Parathyroid adenoma (tissue), 2 donors: ENCODE measurements at regions not wholly inside any gene's neighbourhood (a gene's known extent, or its start where the extent isn't known, plus 50 kb on each side); places are given as distances from the start of the nearest gene placed in this dataset.

Experiments used
- H2AFZ ChIP-seq: fragments of 300-600 bp; sonication (generic); one replicate; pipeline ENCODE4 v1.7.0; 2017; ENCODE audit warnings: antibody characterized with exemption, mild to moderate bottlenecking
- H3K27ac ChIP-seq: fragments of 300-600 bp; sonication (generic); one replicate; pipeline ENCODE4 v1.7.0; 2017
- H3K27me3 ChIP-seq: fragments of 300-600 bp; sonication (generic); one replicate; pipeline ENCODE4 v1.7.0; 2017; ENCODE audit warnings: low read length; ENCODE audit not compliant: control insufficient read depth, insufficient read depth
- H3K36me3 ChIP-seq: fragments of 300-600 bp; sonication (generic); one replicate; pipeline ENCODE4 v1.7.0; 2017; ENCODE audit warnings: low read length; ENCODE audit not compliant: control insufficient read depth, insufficient read depth
- H3K4me1 ChIP-seq: fragments of 300-600 bp; sonication (generic); one replicate; pipeline ENCODE4 v1.7.0; 2017; ENCODE audit warnings: control low read depth
- H3K4me2 ChIP-seq: fragments of 300-600 bp; sonication (generic); one replicate; pipeline ENCODE4 v1.7.0; 2017; ENCODE audit warnings: low read length
- H3K4me3 ChIP-seq: fragments of 300-600 bp; sonication (generic); one replicate; pipeline ENCODE4 v1.7.0; 2017; ENCODE audit warnings: low read depth, low read length
- H3K79me2 ChIP-seq: fragments of 300-600 bp; sonication (generic); one replicate; pipeline ENCODE4 v1.7.0; 2017; ENCODE audit warnings: control low read depth
- H3K9ac ChIP-seq: fragments of 300-600 bp; sonication (generic); one replicate; pipeline ENCODE4 v1.7.0; 2017; ENCODE audit warnings: mild to moderate bottlenecking
- H3K9me3 ChIP-seq: fragments of 300-600 bp; sonication (generic); one replicate; pipeline ENCODE4 v1.7.0; 2017; ENCODE audit warnings: low read length; ENCODE audit not compliant: control insufficient read depth
- CTCF ChIP-seq: fragments of 300-600 bp; sonication (generic); IDR thresholded peaks from one replicate; pipeline ENCODE4 v1.7.0; 2017; ENCODE audit warnings: antibody characterized with exemption, mild to moderate bottlenecking
- donor health status: primary hyperparathyroidism.

- Histone ChIP-seq H3K27me3 (no peaks in the 10 kb centered on the region), H3K4me1 (no peaks in the 10 kb centered on the region), H2AFZ (no peak overlapping the region), H3K79me2 (no peaks in the 10 kb centered on the region), H3K4me2 (no peak overlapping the region), H3K4me3 (no peak overlapping the region), H3K27ac (no peak overlapping the region), H3K9me3 (no peaks in the 10 kb centered on the region), H3K9ac (no peak overlapping the region), H3K36me3 (no peaks in the 10 kb centered on the region)
- no peak for TF ChIP-seq CTCF
These were observed 276.5 kb downstream of the DSC3 start for GRCh38 chr18:30766053-30766452.

GRCh38 chr18:30765247-30765646 is 277.3 kb downstream of the DSC3 start:
- no peak overlapping the region for H3K27ac ChIP-seq
- H2AFZ ChIP-seq: no peak overlapping the region
- no peaks in the 10 kb centered on the region for H3K4me1 ChIP-seq
- no peaks in the 10 kb centered on the region for H3K79me2 ChIP-seq
- H3K9ac ChIP-seq: no peak overlapping the region
- H3K27me3 ChIP-seq: no peaks in the 10 kb centered on the region
- H3K4me3 ChIP-seq: no peak overlapping the region
- H3K36me3 ChIP-seq: no peaks in the 10 kb centered on the region
- no peaks in the 10 kb centered on the region for H3K9me3 ChIP-seq
- no peak for TF ChIP-seq CTCF
- no peak overlapping the region for H3K4me2 ChIP-seq

GRCh38 chr18:30763902-30764350 is 278.6 kb downstream of the DSC3 start:
- no peaks in the 10 kb centered on the region for H3K79me2 ChIP-seq
- no peaks in the 10 kb centered on the region for H3K36me3 ChIP-seq
- H2AFZ ChIP-seq: no peak overlapping the region
- no peak for TF ChIP-seq CTCF
- no peaks in the 10 kb centered on the region for H3K9me3 ChIP-seq
- H3K4me2 ChIP-seq: no peak overlapping the region
- H3K27me3 ChIP-seq: no peaks in the 10 kb centered on the region
- H3K27ac ChIP-seq: no peak overlapping the region
- no peak overlapping the region for H3K9ac ChIP-seq
- no peak overlapping the region for H3K4me3 ChIP-seq
- no peaks in the 10 kb centered on the region for H3K4me1 ChIP-seq

GRCh38 chr18:30754846-30755245 is 287.7 kb downstream of the DSC3 start:
- H3K9me3 ChIP-seq: no peaks in the 10 kb centered on the region
- no peak overlapping the region for H3K9ac ChIP-seq
- H2AFZ ChIP-seq: no peak overlapping the region
- no peak overlapping the region for H3K27ac ChIP-seq
- H3K27me3 ChIP-seq: no peaks in the 10 kb centered on the region
- H3K79me2 ChIP-seq: no peaks in the 10 kb centered on the region
- no peaks in the 10 kb centered on the region for H3K4me1 ChIP-seq
- TF ChIP-seq CTCF: no peak
- no peak overlapping the region for H3K4me2 ChIP-seq
- H3K4me3 ChIP-seq: no peak overlapping the region
- H3K36me3 ChIP-seq: no peaks in the 10 kb centered on the region

- TF ChIP-seq CTCF: no peak
- no peak overlapping the region for H3K27ac ChIP-seq
- no peak overlapping the region for H2AFZ ChIP-seq
- H3K79me2 ChIP-seq: no peaks in the 10 kb centered on the region
- no peak overlapping the region for H3K4me2 ChIP-seq
- H3K4me1 ChIP-seq: no peaks in the 10 kb centered on the region
- H3K36me3 ChIP-seq: no peaks in the 10 kb centered on the region
- H3K27me3 ChIP-seq: peaks cover 3% of the 10 kb centered on the region
- H3K9me3 ChIP-seq: no peaks in the 10 kb centered on the region
- H3K4me3 ChIP-seq: no peak overlapping the region
- no peak overlapping the region for H3K9ac ChIP-seq
These were observed 294.0 kb downstream of the DSC3 start for GRCh38 chr18:30748541-30748940.
